Neuronal stem cell (in vitro differentiated cells): ENCODE measurements at regions not wholly inside any gene's neighbourhood (a gene's known extent, or its start where the extent isn't known, plus 50 kb on each side); places are given as distances from the start of the nearest gene placed in this dataset.

Experiments used
- DNase-seq: peaks from one replicate; pipeline ENCODE4 v3.0.0-alpha.2; 2013; ENCODE audit warnings: low spot score
- H2AFZ ChIP-seq: one replicate; pipeline ENCODE4 v1.6.1; 2013; ENCODE audit warnings: mild to moderate bottlenecking, low read length, inconsistent platforms
- H2AK5ac ChIP-seq: 2 replicates; pipeline ENCODE4 v1.6.1; 2013; ENCODE audit warnings: low read depth, mild to moderate bottlenecking, inconsistent platforms, low read length, moderate library complexity, mixed read lengths
- H2BK120ac ChIP-seq: 2 replicates; pipeline ENCODE4 v1.6.1; 2013; ENCODE audit warnings: low read depth, mild to moderate bottlenecking, inconsistent platforms, low read length, moderate library complexity, mixed read lengths
- H2BK12ac ChIP-seq: one replicate; pipeline ENCODE4 v1.6.1; 2013; ENCODE audit warnings: low read length, inconsistent platforms
- H2BK15ac ChIP-seq: 2 replicates; pipeline ENCODE4 v1.6.1; 2013; ENCODE audit warnings: mild to moderate bottlenecking, low read length, inconsistent platforms, mixed read lengths
- H2BK5ac ChIP-seq: one replicate; pipeline ENCODE4 v1.6.1; 2013; ENCODE audit warnings: inconsistent platforms, mild to moderate bottlenecking, low read length, moderate library complexity
- H3K14ac ChIP-seq: one replicate; pipeline ENCODE4 v1.6.1; 2013; ENCODE audit warnings: low read length, inconsistent platforms
- H3K18ac ChIP-seq: 2 replicates; pipeline ENCODE4 v1.6.1; 2013; ENCODE audit warnings: low read length, inconsistent platforms
- H3K23ac ChIP-seq: 2 replicates; pipeline ENCODE4 v1.6.1; 2013; ENCODE audit warnings: low read depth, mild to moderate bottlenecking, mixed read lengths, low read length, inconsistent platforms; ENCODE audit not compliant: poor library complexity
- H3K27ac ChIP-seq: replicated peaks from 3 replicates; pipeline ENCODE4 v1.5.1; 2013; ENCODE audit warnings: low read length, inconsistent platforms
- H3K27me3 ChIP-seq, 3 experiments: 2 replicates each; pipeline ENCODE4 v1.6.1; 2013; ENCODE audit warnings: low read length in 3 of 3, mild to moderate bottlenecking in 2 of 3, inconsistent platforms in 1 of 3, low read depth in 1 of 3, mixed read lengths in 1 of 3, moderate library complexity in 1 of 3; ENCODE audit not compliant: control insufficient read depth in 3 of 3, insufficient read depth in 3 of 3
- H3K36me3 ChIP-seq, 2 donors: replicated peaks in 1 of 2; 2 replicates each; pipeline ENCODE4 v1.6.1; 2013; ENCODE audit warnings: low read length in 2 of 2; ENCODE audit not compliant: control insufficient read depth in 2 of 2, insufficient read depth in 2 of 2
- H3K4ac ChIP-seq: 2 replicates; pipeline ENCODE4 v1.6.1; 2013; ENCODE audit warnings: inconsistent platforms, mild to moderate bottlenecking, low read length, moderate library complexity
- H3K4me1 ChIP-seq, 2 donors: 1 replicate in 1 of 2; 2 replicates in 1 of 2; pipeline ENCODE4 v1.6.1; 2013; ENCODE audit warnings: low read length in 2 of 2, low read depth in 1 of 2; ENCODE audit not compliant: control insufficient read depth in 2 of 2, insufficient read depth in 1 of 2
- H3K4me2 ChIP-seq: one replicate; pipeline ENCODE4 v1.6.1; 2013; ENCODE audit warnings: mild to moderate bottlenecking, low read length, inconsistent platforms; ENCODE audit not compliant: insufficient read depth, poor library complexity, severe bottlenecking
- H3K4me3 ChIP-seq, 2 donors: 2 replicates each; pipeline ENCODE4 v1.5.1; 2013; ENCODE audit warnings: low read length in 2 of 2, mild to moderate bottlenecking in 2 of 2, inconsistent platforms in 1 of 2, moderate library complexity in 1 of 2
- H3K79me1 ChIP-seq: one replicate; pipeline ENCODE4 v1.6.1; 2013; ENCODE audit warnings: low read depth, mild to moderate bottlenecking, inconsistent platforms, low read length, moderate library complexity
- H3K9ac ChIP-seq: one replicate; pipeline ENCODE4 v1.6.1; 2013; ENCODE audit warnings: mild to moderate bottlenecking, low read depth, low read length, inconsistent platforms; ENCODE audit not compliant: poor library complexity
- H3K9me3 ChIP-seq, 2 donors: replicated peaks in 1 of 2; 2 replicates each; pipeline versions ENCODE3 to v1.6.1; 2013; ENCODE audit warnings: low read length in 2 of 2, mild to moderate bottlenecking in 2 of 2, inconsistent platforms in 1 of 2, low read depth in 1 of 2, mixed read lengths in 1 of 2, moderate library complexity in 1 of 2; ENCODE audit not compliant: control insufficient read depth in 2 of 2, insufficient read depth in 1 of 2
- H4K8ac ChIP-seq: one replicate; pipeline ENCODE4 v1.6.1; 2013; ENCODE audit warnings: low read depth, mild to moderate bottlenecking, inconsistent platforms, low read length, moderate library complexity
- H4K91ac ChIP-seq: one replicate; pipeline ENCODE4 v1.6.1; 2013; ENCODE audit warnings: low read length, low read depth, mild to moderate bottlenecking, inconsistent platforms; ENCODE audit not compliant: poor library complexity
- WGBS, 2 donors: extraction: QIAGEN DNeasy Blood & Tissue Kit; methylation state at CpG; one replicate each; pipeline ENCODE4 v1.1.7; 2013; ENCODE audit warnings: missing lambda C conversion rate in 2 of 2, mixed read lengths in 1 of 2; ENCODE audit not compliant: insufficient read length in 2 of 2, insufficient replicate concordance in 1 of 2; ENCODE audit errors: extremely low coverage in 2 of 2; 5-methylcytosine and 5-hydroxymethylcytosine counted together

- Histone ChIP-seq H2BK5ac (no peak overlapping the region), H3K4me2 (no peak overlapping the region), H4K8ac (no peak overlapping the region), H3K4me3 (no peak overlapping the region), H3K23ac (no peak overlapping the region), H3K27me3 (peaks cover 0 to 47% (median 0%) of the 10 kb centered on the region in 3 experiments), H3K79me1 (no peaks in the 10 kb centered on the region), H3K9me3 (no peaks in the 10 kb centered on the region), H2AFZ (no peak overlapping the region), H3K9ac (no peak overlapping the region), H3K27ac (no peak overlapping the region), H3K4me1 (peaks cover 0 to 3% of the 10 kb centered on the region in 2 donors), H3K18ac (no peak overlapping the region), H2BK120ac (no peak overlapping the region), H4K91ac (no peak overlapping the region), H2AK5ac (no peak overlapping the region), H3K4ac (no peak overlapping the region), H2BK12ac (no peak overlapping the region), H3K36me3 (no peaks in the 10 kb centered on the region), H3K14ac (no peak overlapping the region), H2BK15ac (no peak overlapping the region)
- WGBS, 2 donors = no CpG with 5 or more reads among the region's 2 CpGs
- DNase-seq = no peak
Observed at GRCh38 chr3:20400281-20400680, 214.3 kb upstream of the SGO1 start.

DNA sequence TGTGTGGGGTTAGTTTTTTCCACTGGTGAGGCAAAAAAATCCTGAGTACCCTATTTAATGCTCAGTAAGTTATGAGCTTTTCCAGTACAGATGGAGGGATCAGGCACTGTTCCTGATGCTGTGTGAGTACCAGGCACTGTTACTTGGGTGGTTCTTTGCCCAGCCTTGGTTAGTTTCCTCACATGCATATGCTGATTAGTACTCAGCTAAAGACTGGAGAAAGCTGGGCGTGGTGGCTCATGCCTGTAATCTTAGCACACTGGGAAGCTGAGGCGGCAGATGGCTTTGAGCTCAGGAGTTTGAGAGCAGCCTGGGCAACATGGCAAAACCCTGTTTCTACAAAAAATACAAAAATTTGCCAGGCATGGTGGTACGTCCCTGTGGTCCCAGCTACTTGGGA, 210.3 kb upstream of the SGO1 start:
- Histone ChIP-seq H2BK5ac (no peak overlapping the region), H3K36me3 (no peaks in the 10 kb centered on the region), H3K18ac (no peak overlapping the region), H2BK15ac (no peak overlapping the region), H3K9ac (no peak overlapping the region), H2AFZ (no peak overlapping the region), H3K9me3 (no peaks in the 10 kb centered on the region), H4K8ac (no peak overlapping the region), H3K4ac (no peak overlapping the region), H3K14ac (no peak overlapping the region), H3K4me2 (no peak overlapping the region), H2BK12ac (no peak overlapping the region), H3K79me1 (no peaks in the 10 kb centered on the region), H3K4me1 (no peaks in the 10 kb centered on the region), H3K4me3 (no peak overlapping the region), H2BK120ac (no peak overlapping the region), H3K27ac (no peak overlapping the region), H3K23ac (no peak overlapping the region), H4K91ac (no peak overlapping the region), H2AK5ac (no peak overlapping the region), H3K27me3 (peaks cover 0 to 47% (median 0%) of the 10 kb centered on the region in 3 experiments)
- no peak for DNase-seq
- no CpG with 5 or more reads among the region's 3 CpGs for WGBS, 2 donors

DNA sequence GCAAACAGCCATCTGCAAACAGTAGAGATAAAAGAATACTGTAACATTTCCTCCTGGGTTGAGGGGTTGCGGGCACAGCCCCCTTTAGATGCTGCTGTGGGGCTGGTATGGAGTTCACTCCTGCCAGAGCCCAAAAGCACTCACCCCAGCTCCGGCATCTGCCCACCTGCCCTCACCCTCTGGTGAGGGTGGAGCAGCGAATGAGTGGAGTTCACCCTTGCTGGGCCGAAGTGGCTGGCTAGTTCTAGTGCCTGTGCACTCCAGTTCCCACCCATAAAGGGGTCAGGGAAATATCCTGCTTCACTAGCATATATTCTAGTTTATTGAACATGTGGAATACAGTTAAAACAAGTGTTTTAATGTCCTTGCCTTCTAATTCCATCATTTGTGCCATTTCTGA, 209.7 kb upstream of the SGO1 start:
- Histone ChIP-seq H3K9ac (peak overlapping the region; percentile 44), H2AK5ac (no peak overlapping the region), H2BK15ac (no peak overlapping the region), H4K91ac (no peak overlapping the region), H3K27ac (no peak overlapping the region), H2BK120ac (no peak overlapping the region), H3K14ac (no peak overlapping the region), H2BK12ac (no peak overlapping the region), H3K4ac (no peak overlapping the region), H2BK5ac (no peak overlapping the region), H3K18ac (no peak overlapping the region), H2AFZ (no peak overlapping the region), H3K36me3 (no peaks in the 10 kb centered on the region), H3K23ac (no peak overlapping the region), H3K27me3 (peaks cover 0 to 47% (median 0%) of the 10 kb centered on the region in 3 experiments), H3K4me3 (no peak overlapping the region), H3K9me3 (no peaks in the 10 kb centered on the region), H3K4me1 (no peaks in the 10 kb centered on the region), H3K79me1 (no peaks in the 10 kb centered on the region), H3K4me2 (no peak overlapping the region), H4K8ac (peak overlapping the region; percentile 17)
- DNase-seq = no peak
- WGBS, 2 donors = no CpG with 5 or more reads among the region's 4 CpGs

DNA sequence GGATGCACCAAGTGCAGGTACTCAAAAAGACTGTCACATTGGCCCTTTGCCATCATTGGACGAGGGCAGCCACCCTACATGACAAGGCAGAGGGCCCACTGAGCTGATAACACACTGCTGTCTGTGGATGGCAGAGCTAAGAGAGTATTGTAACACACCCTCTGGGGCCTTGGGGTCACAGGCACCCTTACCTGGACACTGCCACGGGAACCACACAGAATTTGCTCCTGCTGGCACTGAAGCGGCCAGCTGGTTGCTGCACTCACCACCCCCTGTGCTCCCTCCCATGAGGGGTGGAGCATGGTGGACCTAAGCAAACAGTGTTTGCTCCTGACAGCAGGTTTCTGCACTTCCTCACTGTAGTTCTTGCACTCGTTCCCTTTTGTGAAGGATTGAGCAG, 208.2 kb upstream of the SGO1 start:
- Histone ChIP-seq H2AK5ac (no peak overlapping the region), H2AFZ (no peak overlapping the region), H2BK12ac (no peak overlapping the region), H3K18ac (peak overlapping the region; percentile 1), H2BK15ac (no peak overlapping the region), H4K91ac (no peak overlapping the region), H3K27me3 (peaks cover 0 to 38% (median 0%) of the 10 kb centered on the region in 3 experiments), H3K79me1 (no peaks in the 10 kb centered on the region), H2BK120ac (no peak overlapping the region), H3K4me2 (no peak overlapping the region), H3K9me3 (no peaks in the 10 kb centered on the region), H3K4me1 (no peaks in the 10 kb centered on the region), H3K4me3 (no peak overlapping the region), H3K14ac (no peak overlapping the region), H3K27ac (no peak overlapping the region), H3K23ac (no peak overlapping the region), H2BK5ac (no peak overlapping the region), H4K8ac (no peak overlapping the region), H3K9ac (no peak overlapping the region), H3K36me3 (no peaks in the 10 kb centered on the region), H3K4ac (no peak overlapping the region)
- DNase-seq = no peak
- no CpG with 5 or more reads among the region's 4 CpGs for WGBS, 2 donors
